ENCODE measurements at regions not wholly inside any gene's neighbourhood (a gene's known extent, or its start where the extent isn't known, plus 50 kb on each side); places are given as distances from the start of the nearest gene placed in this dataset.

- H3K4me3 ChIP-seq (replicated peaks; ENCODE audit: low read depth, low read length): no peak overlapping the region
- TF ChIP-seq, protein P1, sequence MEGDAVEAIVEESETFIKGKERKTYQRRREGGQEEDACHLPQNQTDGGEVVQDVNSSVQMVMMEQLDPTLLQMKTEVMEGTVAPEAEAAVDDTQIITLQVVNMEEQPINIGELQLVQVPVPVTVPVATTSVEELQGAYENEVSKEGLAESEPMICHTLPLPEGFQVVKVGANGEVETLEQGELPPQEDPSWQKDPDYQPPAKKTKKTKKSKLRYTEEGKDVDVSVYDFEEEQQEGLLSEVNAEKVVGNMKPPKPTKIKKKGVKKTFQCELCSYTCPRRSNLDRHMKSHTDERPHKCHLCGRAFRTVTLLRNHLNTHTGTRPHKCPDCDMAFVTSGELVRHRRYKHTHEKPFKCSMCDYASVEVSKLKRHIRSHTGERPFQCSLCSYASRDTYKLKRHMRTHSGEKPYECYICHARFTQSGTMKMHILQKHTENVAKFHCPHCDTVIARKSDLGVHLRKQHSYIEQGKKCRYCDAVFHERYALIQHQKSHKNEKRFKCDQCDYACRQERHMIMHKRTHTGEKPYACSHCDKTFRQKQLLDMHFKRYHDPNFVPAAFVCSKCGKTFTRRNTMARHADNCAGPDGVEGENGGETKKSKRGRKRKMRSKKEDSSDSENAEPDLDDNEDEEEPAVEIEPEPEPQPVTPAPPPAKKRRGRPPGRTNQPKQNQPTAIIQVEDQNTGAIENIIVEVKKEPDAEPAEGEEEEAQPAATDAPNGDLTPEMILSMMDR (IDR thresholded peaks at IDR 0.05; ENCODE audit: insufficient read depth, low read length, poor library complexity, severe bottlenecking): no peak
- no peaks in the 10 kb centered on the region for H3K27me3 ChIP-seq (replicated peaks; ENCODE audit: control insufficient read depth, insufficient read depth, low read length)
- H3K36me3 ChIP-seq (ENCODE audit: control insufficient read depth, insufficient read depth, low read length): no peaks in the 10 kb centered on the region
- DNase-seq (ENCODE audit: extremely low read depth, insufficient read length): no peak
Measured at GRCh38 chr3:81161100-81161499, 600.3 kb downstream of the GBE1 start.

- TF ChIP-seq, protein P1 (IDR thresholded peaks at IDR 0.05; ENCODE audit: insufficient read depth, low read length, poor library complexity, severe bottlenecking): no peak
- DNase-seq (ENCODE audit: extremely low read depth, insufficient read length): no peak
- Histone ChIP-seq H3K27me3 (replicated peaks; ENCODE audit: control insufficient read depth, insufficient read depth, low read length) (no peaks in the 10 kb centered on the region), H3K36me3 (ENCODE audit: control insufficient read depth, insufficient read depth, low read length) (no peaks in the 10 kb centered on the region), H3K4me3 (replicated peaks; ENCODE audit: low read depth, low read length) (no peak overlapping the region)
Measured at GRCh38 chr3:81154611-81155143, 606.8 kb downstream of the GBE1 start.

DNA sequence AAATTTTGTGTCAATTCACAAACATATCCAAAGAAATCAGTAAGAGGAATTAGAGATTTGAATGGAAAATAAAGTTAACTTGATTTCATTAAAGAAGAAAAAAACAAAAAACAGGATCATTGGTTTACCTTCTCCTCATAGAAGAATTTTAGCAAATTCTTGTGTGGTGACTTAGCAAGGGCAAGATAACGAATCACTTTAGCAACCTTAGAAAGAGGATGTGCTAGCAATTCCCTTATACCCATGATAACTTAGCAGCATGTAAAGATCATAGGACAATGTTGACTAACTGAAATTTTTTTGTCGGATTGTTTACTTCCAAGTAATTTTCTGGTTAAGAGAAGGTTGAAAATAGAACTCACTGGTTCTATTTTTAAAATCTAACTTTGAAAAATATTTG is 609.3 kb downstream of the GBE1 start:
- no peak for DNase-seq (ENCODE audit: extremely low read depth, insufficient read length)
- TF ChIP-seq, protein P1 (IDR thresholded peaks at IDR 0.05; ENCODE audit: insufficient read depth, low read length, poor library complexity, severe bottlenecking): no peak
- H3K4me3 ChIP-seq (replicated peaks; ENCODE audit: low read depth, low read length): no peak overlapping the region
- H3K27me3 ChIP-seq (replicated peaks; ENCODE audit: control insufficient read depth, insufficient read depth, low read length): no peaks in the 10 kb centered on the region
- no peaks in the 10 kb centered on the region for H3K36me3 ChIP-seq (ENCODE audit: control insufficient read depth, insufficient read depth, low read length)

DNA sequence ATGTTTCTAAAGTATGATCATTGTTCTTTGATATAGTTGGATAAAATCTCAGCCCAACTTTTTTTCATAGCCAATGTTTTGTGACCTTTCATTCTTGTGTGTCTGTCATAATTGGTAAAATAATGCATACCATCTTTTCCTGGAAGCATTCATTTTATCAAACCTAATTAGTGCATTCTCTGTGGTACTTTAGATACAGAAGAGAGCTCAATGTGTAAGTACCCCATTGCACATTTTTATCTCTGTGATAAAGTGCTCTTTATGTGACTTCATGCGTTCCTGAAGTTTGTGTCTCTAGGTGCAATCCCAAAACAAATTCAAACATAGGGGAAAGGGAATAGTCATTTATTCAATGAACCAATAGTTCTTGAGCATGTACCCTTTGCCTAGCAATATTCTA is 628.5 kb downstream of the GBE1 start:
- no peaks in the 10 kb centered on the region for H3K36me3 ChIP-seq (ENCODE audit: control insufficient read depth, insufficient read depth, low read length)
- no peaks in the 10 kb centered on the region for H3K27me3 ChIP-seq (replicated peaks; ENCODE audit: control insufficient read depth, insufficient read depth, low read length)
- no peak overlapping the region for H3K4me3 ChIP-seq (replicated peaks; ENCODE audit: low read depth, low read length)
- no peak for DNase-seq (ENCODE audit: extremely low read depth, insufficient read length)
- TF ChIP-seq, protein P1 (IDR thresholded peaks at IDR 0.05; ENCODE audit: insufficient read depth, low read length, poor library complexity, severe bottlenecking): no peak

DNA sequence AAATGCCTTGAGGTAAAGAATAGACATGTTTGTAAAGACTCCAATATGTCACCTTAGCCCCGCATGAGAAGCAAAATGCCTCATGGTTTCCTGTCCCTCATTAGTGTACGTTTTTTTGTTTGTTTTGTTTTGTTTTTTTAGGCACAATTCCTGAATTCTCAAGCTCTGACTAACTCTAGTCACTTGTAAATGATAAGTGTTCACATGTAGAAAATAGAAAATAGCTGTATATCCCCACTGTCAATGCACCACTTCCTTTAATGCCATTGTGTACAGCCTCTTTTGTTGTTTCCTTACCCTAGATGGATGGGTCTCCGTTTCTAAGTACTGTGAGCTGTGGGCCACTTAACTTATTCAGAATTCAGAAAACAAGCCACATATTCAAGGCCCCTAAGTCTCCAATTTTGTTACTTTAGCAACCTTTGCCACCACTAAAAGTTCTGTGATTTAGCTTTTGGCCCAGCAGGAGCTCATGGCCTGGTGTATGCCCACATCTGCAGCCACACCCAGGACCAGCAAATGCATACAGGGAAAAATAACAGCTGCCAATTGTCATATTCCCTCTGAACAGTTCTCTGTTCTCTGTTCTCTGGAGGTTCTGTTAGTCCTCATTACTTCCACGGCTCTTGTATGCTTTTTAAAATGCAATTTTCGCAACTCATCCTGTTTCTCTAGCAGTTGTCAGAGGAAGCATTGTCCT is 655.5 kb downstream of the GBE1 start:
- TF ChIP-seq, protein P1 (IDR thresholded peaks at IDR 0.05; ENCODE audit: insufficient read depth, low read length, poor library complexity, severe bottlenecking): no peak
- DNase-seq (ENCODE audit: extremely low read depth, insufficient read length): no peak
- no peaks in the 10 kb centered on the region for H3K36me3 ChIP-seq (ENCODE audit: control insufficient read depth, insufficient read depth, low read length)
- no peak overlapping the region for H3K4me3 ChIP-seq (replicated peaks; ENCODE audit: low read depth, low read length)
- H3K27me3 ChIP-seq (replicated peaks; ENCODE audit: control insufficient read depth, insufficient read depth, low read length): no peaks in the 10 kb centered on the region

Measured in GM06990 (cell line).